ENCODE measurements at regions not wholly inside any gene's neighbourhood (a gene's known extent, or its start where the extent isn't known, plus 50 kb on each side); places are given as distances from the start of the nearest gene placed in this dataset.

DNA sequence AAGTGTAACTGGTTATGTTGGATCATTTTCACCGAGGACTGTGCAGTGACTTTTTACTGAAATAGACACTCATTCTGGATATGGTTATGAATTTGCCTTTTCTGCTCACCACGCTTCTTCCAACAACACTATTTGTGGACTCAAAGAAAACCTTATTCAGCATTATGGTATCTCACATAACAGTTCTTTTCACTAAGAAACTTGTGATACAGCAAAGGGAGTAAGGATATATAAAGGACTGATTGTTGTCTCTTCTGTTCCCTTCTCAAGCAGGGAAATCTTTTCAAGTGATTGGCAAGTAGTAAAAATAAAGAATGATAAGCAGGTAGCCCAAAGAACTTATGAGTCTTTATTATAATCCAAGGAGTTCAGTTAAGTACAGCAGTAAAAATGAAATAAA, 131.5 kb upstream of the SV2C start:
- TF ChIP-seq ZNF274 (IDR thresholded peaks at IDR 0.05; ENCODE audit: low read depth, low read length) (no peak), SUZ12 (IDR thresholded peaks at IDR 0.05; ENCODE audit: extremely low read depth, insufficient read depth, insufficient read length) (no peak), YY1 (IDR thresholded peaks at IDR 0.05; ENCODE audit: insufficient read depth, insufficient read length) (no peak)
- DNase-seq (ENCODE audit: low read depth, low spot score), result no peak
- Histone ChIP-seq H3K4me1 (ENCODE audit: insufficient read depth, insufficient read length) (no peaks in the 10 kb centered on the region), H3K4me3 (ENCODE audit: insufficient read length, low read depth) (no peak overlapping the region), H3K9ac (ENCODE audit: insufficient read length, low read depth) (no peak overlapping the region), H3K27me3 (ENCODE audit: insufficient read depth, insufficient read length) (no peaks in the 10 kb centered on the region), H3K36me3 (ENCODE audit: insufficient read depth, insufficient read length, low read length) (no peaks in the 10 kb centered on the region), H3K9me3 (ENCODE audit: insufficient read depth, low read length) (no peaks in the 10 kb centered on the region; the same call in 1 of the 2 replicates)

DNA sequence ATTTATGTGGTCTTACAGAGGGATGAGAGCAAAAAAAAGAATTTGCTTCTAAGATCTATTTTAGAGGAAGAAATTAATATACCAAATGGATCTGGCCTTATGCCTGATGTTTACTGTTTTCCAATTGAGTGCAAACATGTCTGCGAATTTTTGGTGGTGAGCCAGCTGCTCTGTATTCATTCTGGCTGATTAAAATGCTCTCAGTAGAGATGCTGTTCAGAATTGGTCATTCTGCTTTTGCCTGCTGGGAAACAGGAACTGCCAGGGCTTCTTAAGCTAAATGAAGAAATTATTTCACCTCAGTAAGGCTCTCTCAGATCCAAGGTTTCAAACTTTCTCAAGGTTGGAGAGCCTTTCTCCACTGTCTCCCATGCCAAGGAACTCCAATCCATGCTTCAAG, 132.0 kb upstream of the SV2C start:
- H3K4me1 ChIP-seq (ENCODE audit: insufficient read depth, insufficient read length), result no peaks in the 10 kb centered on the region
- DNase-seq (ENCODE audit: low read depth, low spot score), result no peak
- H3K36me3 ChIP-seq (ENCODE audit: insufficient read depth, insufficient read length, low read length), result no peaks in the 10 kb centered on the region
- TF ChIP-seq ZNF274 (IDR thresholded peaks at IDR 0.05; ENCODE audit: low read depth, low read length) (no peak), YY1 (IDR thresholded peaks at IDR 0.05; ENCODE audit: insufficient read depth, insufficient read length) (no peak), SUZ12 (IDR thresholded peaks at IDR 0.05; ENCODE audit: extremely low read depth, insufficient read depth, insufficient read length) (no peak)
- H3K27me3 ChIP-seq (ENCODE audit: insufficient read depth, insufficient read length), result no peaks in the 10 kb centered on the region
- no peak overlapping the region for H3K9ac ChIP-seq (ENCODE audit: insufficient read length, low read depth)
- no peaks in the 10 kb centered on the region; the same call in 1 of the 2 replicates for H3K9me3 ChIP-seq (ENCODE audit: insufficient read depth, low read length)
- H3K4me3 ChIP-seq (ENCODE audit: insufficient read length, low read depth), result no peak overlapping the region

DNA sequence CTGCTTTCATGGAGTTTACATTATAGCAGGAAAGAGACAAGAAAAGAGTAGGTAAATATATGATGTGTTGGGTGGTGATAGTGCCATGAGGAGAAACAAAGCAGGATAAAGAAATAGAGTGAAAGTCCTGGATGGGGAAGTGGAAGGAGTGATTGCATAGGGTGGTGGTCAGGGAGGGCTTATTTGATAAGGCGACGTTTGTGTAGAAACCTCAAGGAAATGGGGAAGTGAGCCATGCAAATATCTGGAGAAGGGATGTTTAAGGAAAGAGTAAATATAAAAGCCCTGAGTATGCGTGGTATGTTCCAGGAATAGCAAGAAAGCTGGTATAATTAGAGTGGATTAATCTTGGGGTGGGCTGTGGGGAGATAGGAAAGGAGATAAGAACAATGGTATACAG, 134.7 kb upstream of the SV2C start:
- DNase-seq (ENCODE audit: low read depth, low spot score), result no peak
- no peak for TF ChIP-seq ZNF274 (IDR thresholded peaks at IDR 0.05; ENCODE audit: low read depth, low read length)
- TF ChIP-seq SUZ12 (IDR thresholded peaks at IDR 0.05; ENCODE audit: extremely low read depth, insufficient read depth, insufficient read length), result no peak
- TF ChIP-seq YY1 (IDR thresholded peaks at IDR 0.05; ENCODE audit: insufficient read depth, insufficient read length), result no peak
- no peak overlapping the region for H3K9ac ChIP-seq (ENCODE audit: insufficient read length, low read depth)

DNA sequence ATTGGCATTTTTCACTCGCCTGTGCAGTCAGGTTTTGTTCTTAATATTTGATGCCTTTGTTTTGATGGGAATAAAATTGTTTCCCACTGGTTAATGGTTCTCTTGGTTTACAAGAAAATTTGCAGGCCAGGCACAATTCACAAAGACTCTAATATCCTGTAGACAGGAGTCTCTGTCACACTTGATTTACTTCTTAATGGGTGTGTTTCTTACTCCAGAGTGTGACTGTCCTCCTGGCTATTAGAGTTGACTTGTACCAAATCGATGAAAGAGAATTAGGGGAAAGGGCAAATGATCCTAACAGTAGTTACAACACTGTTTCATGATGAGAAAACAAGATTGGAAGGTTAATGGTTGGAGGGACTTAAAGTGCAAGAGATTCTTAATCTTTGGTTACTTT, 142.8 kb upstream of the SV2C start:
- DNase-seq (ENCODE audit: low read depth, low spot score), result no peak
- TF ChIP-seq ZNF274 (IDR thresholded peaks at IDR 0.05; ENCODE audit: low read depth, low read length) (no peak), YY1 (IDR thresholded peaks at IDR 0.05; ENCODE audit: insufficient read depth, insufficient read length) (no peak), SUZ12 (IDR thresholded peaks at IDR 0.05; ENCODE audit: extremely low read depth, insufficient read depth, insufficient read length) (no peak)
- no peak overlapping the region for H3K4me3 ChIP-seq (ENCODE audit: insufficient read length, low read depth)
- no peaks in the 10 kb centered on the region for H3K36me3 ChIP-seq (ENCODE audit: insufficient read depth, insufficient read length, low read length)
- H3K9ac ChIP-seq (ENCODE audit: insufficient read length, low read depth), result no peak overlapping the region
- no peaks in the 10 kb centered on the region for H3K4me1 ChIP-seq (ENCODE audit: insufficient read depth, insufficient read length)
- H3K27me3 ChIP-seq (ENCODE audit: insufficient read depth, insufficient read length), result no peaks in the 10 kb centered on the region
- H3K9me3 ChIP-seq (ENCODE audit: insufficient read depth, low read length), result no peaks in the 10 kb centered on the region

More for the DNA sequence above, 134.7 kb upstream of the SV2C start:
- Histone ChIP-seq H3K4me3 (ENCODE audit: insufficient read length, low read depth) (no peak overlapping the region), H3K9me3 (ENCODE audit: insufficient read depth, low read length) (no peaks in the 10 kb centered on the region; the same call in 1 of the 2 replicates), H3K36me3 (ENCODE audit: insufficient read depth, insufficient read length, low read length) (no peaks in the 10 kb centered on the region), H3K4me1 (ENCODE audit: insufficient read depth, insufficient read length) (no peaks in the 10 kb centered on the region), H3K27me3 (ENCODE audit: insufficient read depth, insufficient read length) (no peaks in the 10 kb centered on the region)

DNA sequence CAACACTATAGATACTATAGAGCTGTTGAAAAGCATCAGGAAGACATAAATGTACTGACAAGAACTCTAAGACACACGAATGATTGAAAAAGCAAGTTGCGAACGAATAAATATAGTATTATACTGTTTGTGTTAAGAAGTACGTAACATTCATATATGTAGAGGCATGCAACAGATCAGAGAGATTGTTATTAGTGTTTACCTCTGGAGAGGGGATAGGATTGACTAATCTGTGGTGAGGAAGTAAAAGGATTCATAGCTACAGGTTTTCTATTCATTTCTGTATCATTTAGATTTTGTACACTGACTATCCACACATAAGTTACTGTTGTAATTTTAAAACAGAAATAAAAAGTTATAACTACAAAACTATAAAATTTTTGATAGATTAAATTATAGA, 147.6 kb upstream of the SV2C start:
- no peaks in the 10 kb centered on the region for H3K27me3 ChIP-seq (ENCODE audit: insufficient read depth, insufficient read length)
- no peak for DNase-seq (ENCODE audit: low read depth, low spot score)
- no peak overlapping the region for H3K4me3 ChIP-seq (ENCODE audit: insufficient read length, low read depth)
- TF ChIP-seq YY1 (IDR thresholded peaks at IDR 0.05; ENCODE audit: insufficient read depth, insufficient read length) (no peak), ZNF274 (IDR thresholded peaks at IDR 0.05; ENCODE audit: low read depth, low read length) (no peak), SUZ12 (IDR thresholded peaks at IDR 0.05; ENCODE audit: extremely low read depth, insufficient read depth, insufficient read length) (no peak)
- H3K4me1 ChIP-seq (ENCODE audit: insufficient read depth, insufficient read length), result no peaks in the 10 kb centered on the region
- H3K36me3 ChIP-seq (ENCODE audit: insufficient read depth, insufficient read length, low read length), result no peaks in the 10 kb centered on the region
- no peaks in the 10 kb centered on the region for H3K9me3 ChIP-seq (ENCODE audit: insufficient read depth, low read length)
- H3K9ac ChIP-seq (ENCODE audit: insufficient read length, low read depth), result no peak overlapping the region

DNA sequence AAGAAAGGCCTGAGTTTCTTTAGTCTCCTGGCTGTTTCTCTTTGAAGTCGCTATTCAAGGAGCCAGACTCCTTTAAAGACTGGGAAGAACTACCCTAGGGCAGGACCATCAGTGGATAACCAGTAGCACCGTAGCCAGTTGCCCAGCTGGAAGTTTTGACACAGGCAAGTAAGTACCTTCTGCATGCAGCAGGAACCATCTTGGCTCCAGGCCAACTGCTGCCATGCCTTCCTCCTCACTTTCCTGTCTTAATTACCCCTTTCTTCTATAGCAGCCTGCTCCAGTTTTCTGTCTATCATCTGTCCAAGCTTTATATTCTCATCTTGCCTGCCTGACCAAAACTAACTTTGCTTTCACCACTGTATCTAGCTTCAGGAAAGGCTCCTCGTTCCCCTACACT, 149.7 kb upstream of the SV2C start:
- Histone ChIP-seq H3K4me3 (ENCODE audit: insufficient read length, low read depth) (no peak overlapping the region), H3K9me3 (ENCODE audit: insufficient read depth, low read length) (no peaks in the 10 kb centered on the region), H3K9ac (ENCODE audit: insufficient read length, low read depth) (no peak overlapping the region), H3K27me3 (ENCODE audit: insufficient read depth, insufficient read length) (no peaks in the 10 kb centered on the region), H3K4me1 (ENCODE audit: insufficient read depth, insufficient read length) (no peaks in the 10 kb centered on the region), H3K36me3 (ENCODE audit: insufficient read depth, insufficient read length, low read length) (no peaks in the 10 kb centered on the region)
- DNase-seq (ENCODE audit: low read depth, low spot score), result no peak
- no peak for TF ChIP-seq SUZ12 (IDR thresholded peaks at IDR 0.05; ENCODE audit: extremely low read depth, insufficient read depth, insufficient read length)
- TF ChIP-seq ZNF274 (IDR thresholded peaks at IDR 0.05; ENCODE audit: low read depth, low read length), result no peak
- TF ChIP-seq YY1 (IDR thresholded peaks at IDR 0.05; ENCODE audit: insufficient read depth, insufficient read length), result no peak

DNA sequence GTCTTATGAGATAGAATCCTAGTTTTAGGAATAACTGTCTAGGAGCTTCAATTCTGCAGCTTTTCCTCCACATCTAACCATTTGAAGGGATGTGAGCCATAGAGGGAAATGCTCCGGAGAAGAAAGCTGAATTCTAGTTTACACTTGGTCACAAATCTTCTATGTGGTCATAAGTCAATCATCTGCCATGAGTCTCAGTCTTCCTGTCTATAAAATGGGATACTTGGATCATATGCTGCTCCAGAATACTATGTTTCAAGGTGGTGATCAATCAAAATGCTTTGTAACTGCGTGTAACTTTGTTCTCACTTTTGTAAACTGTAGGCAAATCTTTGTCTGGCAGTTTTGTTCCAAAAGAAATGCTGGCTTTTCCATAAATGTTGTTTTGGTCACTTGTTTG, 152.0 kb upstream of the SV2C start:
- no peak for TF ChIP-seq ZNF274 (IDR thresholded peaks at IDR 0.05; ENCODE audit: low read depth, low read length)
- no peak for TF ChIP-seq YY1 (IDR thresholded peaks at IDR 0.05; ENCODE audit: insufficient read depth, insufficient read length)
- TF ChIP-seq SUZ12 (IDR thresholded peaks at IDR 0.05; ENCODE audit: extremely low read depth, insufficient read depth, insufficient read length), result no peak
- DNase-seq (ENCODE audit: low read depth, low spot score), result no peak
- H3K4me1 ChIP-seq (ENCODE audit: insufficient read depth, insufficient read length), result no peaks in the 10 kb centered on the region
- no peak overlapping the region for H3K4me3 ChIP-seq (ENCODE audit: insufficient read length, low read depth)
- H3K9ac ChIP-seq (ENCODE audit: insufficient read length, low read depth), result no peak overlapping the region
- no peaks in the 10 kb centered on the region for H3K36me3 ChIP-seq (ENCODE audit: insufficient read depth, insufficient read length, low read length)
- H3K9me3 ChIP-seq (ENCODE audit: insufficient read depth, low read length), result no peaks in the 10 kb centered on the region
- H3K27me3 ChIP-seq (ENCODE audit: insufficient read depth, insufficient read length), result no peaks in the 10 kb centered on the region
